DOHH2 (cell line): ENCODE measurements at regions not wholly inside any gene's neighbourhood (a gene's known extent, or its start where the extent isn't known, plus 50 kb on each side); places are given as distances from the start of the nearest gene placed in this dataset.

ENCODE experiments used
- H3F3A ChIP-seq: fragments of 200-600 bp; sonication (generic), shearing (Covaris generic); 2 replicates; pipeline ENCODE4 v1.6.0; 2016; ENCODE audit warnings: antibody characterized with exemption, mild to moderate bottlenecking; ENCODE audit not compliant: control insufficient read depth, insufficient read depth
- H3K27ac ChIP-seq: fragments of 200-600 bp; sonication (generic); 2 replicates; pipeline ENCODE4 v1.5.1; 2014; ENCODE audit warnings: low read depth, mild to moderate bottlenecking, low read length, moderate library complexity
- H3K27me3 ChIP-seq: fragments of 200-600 bp; sonication (generic); 2 replicates; pipeline ENCODE4 v1.6.1; 2014; ENCODE audit warnings: mild to moderate bottlenecking, low read length, mixed read lengths; ENCODE audit not compliant: control insufficient read depth
- H3K36me3 ChIP-seq: fragments of 200-600 bp; sonication (generic); 2 replicates; pipeline ENCODE4 v1.6.1; 2014; ENCODE audit warnings: mild to moderate bottlenecking, low read length, moderate library complexity, mixed read lengths; ENCODE audit not compliant: control insufficient read depth
- H3K4me1 ChIP-seq: fragments of 200-600 bp; sonication (generic); 2 replicates; pipeline ENCODE4 v1.6.1; 2014; ENCODE audit warnings: mild to moderate bottlenecking, low read length, mixed read lengths; ENCODE audit not compliant: control insufficient read depth
- H3K4me2 ChIP-seq: fragments of 200-600 bp; sonication (generic); 2 replicates; pipeline ENCODE4 v1.6.0; 2014; ENCODE audit warnings: mild to moderate bottlenecking, low read length, moderate library complexity
- H3K4me3 ChIP-seq: fragments of 200-600 bp; sonication (generic); 2 replicates; pipeline ENCODE4 v1.5.1; 2014; ENCODE audit warnings: mild to moderate bottlenecking, low read length, mixed read lengths
- H3K79me2 ChIP-seq: fragments of 200-600 bp; sonication (generic); 2 replicates; pipeline ENCODE4 v1.6.1; 2014; ENCODE audit warnings: mild to moderate bottlenecking, low read length, mixed read lengths; ENCODE audit not compliant: control insufficient read depth
- H3K9me2 ChIP-seq: fragments of 200-600 bp; sonication (generic); replicated peaks from 2 replicates; pipeline ENCODE4 v1.6.1; 2014; ENCODE audit warnings: mild to moderate bottlenecking, low read length, mixed read lengths; ENCODE audit not compliant: control insufficient read depth
- H3K9me3 ChIP-seq: fragments of 200-600 bp; sonication (generic); 2 replicates; pipeline ENCODE4 v1.6.1; 2014; ENCODE audit warnings: antibody characterized with exemption, low read length, mixed read lengths; ENCODE audit not compliant: control insufficient read depth, insufficient read depth
- H4K20me1 ChIP-seq: fragments of 200-600 bp; sonication (generic); 2 replicates; pipeline ENCODE4 v1.6.0; 2014; ENCODE audit warnings: low read depth, mild to moderate bottlenecking, antibody characterized with exemption, low read length, moderate library complexity; ENCODE audit not compliant: control insufficient read depth, insufficient read depth
- EZH2phosphoT487 ChIP-seq: fragments of 200-600 bp; sonication (generic); IDR thresholded peaks from 2 replicates; pipeline ENCODE4 v1.6.1; 2017; ENCODE audit warnings: borderline replicate concordance, mild to moderate bottlenecking, antibody characterized with exemption, low read length, moderate library complexity, mixed read lengths
- TF ChIP-seq, protein P1 (sequence below): fragments of 200-600 bp; sonication (generic); IDR thresholded peaks from one replicate; pipeline ENCODE4 v1.5.1; 2014; ENCODE audit warnings: antibody characterized with exemption, mild to moderate bottlenecking, low read depth, low read length; ENCODE audit not compliant: poor library complexity, severe bottlenecking

DNA sequence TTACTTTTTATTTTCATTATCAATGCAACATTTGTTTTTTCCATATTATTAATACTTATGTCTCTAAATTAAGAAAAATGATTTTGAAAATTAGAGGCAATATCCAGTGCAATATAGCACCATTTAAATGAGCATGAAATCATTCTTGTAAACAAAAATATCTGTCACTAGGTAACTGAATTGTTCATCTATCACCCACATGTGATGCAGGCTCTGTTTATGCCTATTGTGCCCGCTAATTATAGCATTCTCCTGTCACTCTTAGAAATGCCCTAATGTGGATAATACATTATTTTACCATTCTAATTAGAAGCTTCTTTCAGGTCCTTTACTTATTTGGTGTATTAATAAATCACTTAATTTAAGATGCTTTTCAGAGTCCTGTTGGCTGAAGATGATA is 1332.4 kb downstream of the AACS start:
- Histone ChIP-seq H3F3A (no peaks in the 10 kb centered on the region), H3K36me3 (no peaks in the 10 kb centered on the region), H3K4me1 (no peaks in the 10 kb centered on the region), H3K79me2 (no peaks in the 10 kb centered on the region), H3K9me3 (no peaks in the 10 kb centered on the region), H3K9me2 (no peaks in the 10 kb centered on the region), H3K27me3 (no peaks in the 10 kb centered on the region), H3K4me3 (no peak overlapping the region), H3K27ac (no peak overlapping the region), H4K20me1 (no peaks in the 10 kb centered on the region), H3K4me2 (no peak overlapping the region)
- TF ChIP-seq, protein P1, sequence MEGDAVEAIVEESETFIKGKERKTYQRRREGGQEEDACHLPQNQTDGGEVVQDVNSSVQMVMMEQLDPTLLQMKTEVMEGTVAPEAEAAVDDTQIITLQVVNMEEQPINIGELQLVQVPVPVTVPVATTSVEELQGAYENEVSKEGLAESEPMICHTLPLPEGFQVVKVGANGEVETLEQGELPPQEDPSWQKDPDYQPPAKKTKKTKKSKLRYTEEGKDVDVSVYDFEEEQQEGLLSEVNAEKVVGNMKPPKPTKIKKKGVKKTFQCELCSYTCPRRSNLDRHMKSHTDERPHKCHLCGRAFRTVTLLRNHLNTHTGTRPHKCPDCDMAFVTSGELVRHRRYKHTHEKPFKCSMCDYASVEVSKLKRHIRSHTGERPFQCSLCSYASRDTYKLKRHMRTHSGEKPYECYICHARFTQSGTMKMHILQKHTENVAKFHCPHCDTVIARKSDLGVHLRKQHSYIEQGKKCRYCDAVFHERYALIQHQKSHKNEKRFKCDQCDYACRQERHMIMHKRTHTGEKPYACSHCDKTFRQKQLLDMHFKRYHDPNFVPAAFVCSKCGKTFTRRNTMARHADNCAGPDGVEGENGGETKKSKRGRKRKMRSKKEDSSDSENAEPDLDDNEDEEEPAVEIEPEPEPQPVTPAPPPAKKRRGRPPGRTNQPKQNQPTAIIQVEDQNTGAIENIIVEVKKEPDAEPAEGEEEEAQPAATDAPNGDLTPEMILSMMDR: no peak
- no peak for TF ChIP-seq EZH2phosphoT487

DNA sequence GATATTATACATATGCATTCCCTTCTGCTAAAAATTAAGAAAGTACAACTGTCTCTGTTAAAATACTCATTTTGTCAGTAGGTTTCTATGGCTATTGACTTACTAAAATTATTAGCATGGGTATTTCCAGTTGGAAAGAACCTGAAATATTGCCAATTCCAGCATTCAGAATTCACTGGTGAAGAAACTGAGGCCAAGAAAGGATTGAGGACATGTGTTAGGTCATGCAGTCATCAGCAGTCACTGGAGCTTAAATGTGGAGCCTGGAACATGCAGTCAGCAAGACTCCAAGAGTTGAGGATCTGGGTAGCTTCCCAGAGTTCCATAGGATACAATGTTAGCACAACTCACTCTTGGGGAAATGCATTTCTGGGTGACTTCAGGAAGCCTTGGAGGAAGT is 1335.6 kb downstream of the AACS start:
- no peak for TF ChIP-seq EZH2phosphoT487
- TF ChIP-seq, protein P1: no peak
- H3K9me2 ChIP-seq: no peaks in the 10 kb centered on the region
- no peaks in the 10 kb centered on the region for H3K79me2 ChIP-seq
- no peaks in the 10 kb centered on the region for H3K36me3 ChIP-seq
- no peaks in the 10 kb centered on the region for H3K4me1 ChIP-seq
- no peak overlapping the region for H3K27ac ChIP-seq
- no peak overlapping the region for H3K4me2 ChIP-seq
- no peaks in the 10 kb centered on the region for H3K9me3 ChIP-seq
- no peak overlapping the region for H3K4me3 ChIP-seq
- no peaks in the 10 kb centered on the region for H3K27me3 ChIP-seq
- no peaks in the 10 kb centered on the region for H3F3A ChIP-seq
- no peaks in the 10 kb centered on the region for H4K20me1 ChIP-seq

DNA sequence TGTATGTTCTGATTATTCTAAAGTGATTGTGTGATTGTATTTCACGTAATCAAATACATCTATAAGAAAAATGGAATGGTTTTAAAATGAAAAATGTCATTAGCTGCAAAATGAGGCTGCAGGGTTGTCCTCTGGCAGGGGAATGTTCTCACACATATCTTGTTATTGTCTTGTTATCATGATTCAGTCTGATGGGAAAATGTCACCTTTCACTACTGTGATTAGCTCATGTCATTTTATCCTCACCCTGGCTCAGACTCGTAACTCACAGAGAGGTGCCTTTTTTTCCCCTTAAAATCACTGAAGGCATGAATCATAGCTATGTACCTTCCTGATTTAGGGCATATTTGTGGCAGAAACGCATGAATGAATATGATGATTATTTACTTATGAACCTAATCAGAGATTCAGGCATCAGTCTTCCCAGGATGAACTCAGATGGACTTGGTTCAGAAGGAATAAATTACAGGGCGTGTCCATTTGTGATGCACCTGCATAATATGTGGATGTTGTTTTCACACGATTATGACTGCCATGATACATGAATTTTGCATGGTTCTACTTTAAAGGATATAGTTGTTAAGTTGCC is 1339.2 kb downstream of the AACS start:
- Histone ChIP-seq H3K79me2 (no peaks in the 10 kb centered on the region), H4K20me1 (no peaks in the 10 kb centered on the region), H3K27ac (no peak overlapping the region), H3K4me1 (no peaks in the 10 kb centered on the region), H3K9me2 (no peaks in the 10 kb centered on the region), H3K4me3 (no peak overlapping the region), H3F3A (no peaks in the 10 kb centered on the region), H3K9me3 (no peaks in the 10 kb centered on the region), H3K36me3 (no peaks in the 10 kb centered on the region), H3K4me2 (no peak overlapping the region), H3K27me3 (no peaks in the 10 kb centered on the region)
- TF ChIP-seq, protein P1: no peak
- TF ChIP-seq EZH2phosphoT487: no peak
